A673 (cell line): ENCODE measurements at regions not wholly inside any gene's neighbourhood (a gene's known extent, or its start where the extent isn't known, plus 50 kb on each side); places are given as distances from the start of the nearest gene placed in this dataset.

Experiments
- BruUV-seq: library from RNA; stranded (reverse); fragments of 400-500 nt; replicated peaks from 2 replicates; lab custom pipeline; 2021; lab: Mats Ljungman, UMichigan
- CTCF ChIA-PET: fragments of 300-600 bp; sonication (Branson Sonifier 250); formaldehyde crosslinking; loops from one replicate; lab custom pipeline; 2022; ENCODE audit warnings: antibody characterized with exemption; lab: Charles Lee
- POLR2A ChIA-PET: fragments of 300-600 bp; sonication (Branson Sonifier 250); formaldehyde crosslinking; loops from one replicate; lab custom pipeline; 2022; ENCODE audit warnings: antibody characterized with exemption; ENCODE audit not compliant: low non-redundant PET; lab: Charles Lee
- DNase-seq: peaks from one replicate; pipeline ENCODE4 v3.0.0-alpha.2; 2015; ENCODE audit warnings: low spot score
- H3K27ac ChIP-seq: fragments of 200-600 bp; sonication (generic); 2 replicates; pipeline ENCODE4 v1.5.1; 2016; ENCODE audit warnings: mixed run types, low read depth, mild to moderate bottlenecking, mixed read lengths, antibody characterized with exemption, low read length; ENCODE audit not compliant: poor library complexity, severe bottlenecking
- H3K27me3 ChIP-seq: fragments of 200-600 bp; sonication (generic); replicated peaks from 2 replicates; pipeline ENCODE4 v1.6.1; 2017; ENCODE audit warnings: mixed run types, low read depth, mild to moderate bottlenecking, mixed read lengths, antibody characterized with exemption, low read length; ENCODE audit not compliant: insufficient read depth, poor library complexity
- H3K36me3 ChIP-seq: fragments of 200-600 bp; sonication (generic); 2 replicates; pipeline ENCODE4 v1.6.1; 2016; ENCODE audit warnings: mixed run types, mild to moderate bottlenecking, mixed read lengths, antibody characterized with exemption, low read length; ENCODE audit not compliant: insufficient read depth, poor library complexity, severe bottlenecking
- H3K4me1 ChIP-seq: fragments of 200-600 bp; sonication (generic); 2 replicates; pipeline ENCODE4 v1.6.1; 2017; ENCODE audit warnings: mixed run types, mild to moderate bottlenecking, mixed read lengths, antibody characterized with exemption, low read length; ENCODE audit not compliant: insufficient read depth, poor library complexity, severe bottlenecking
- H3K4me3 ChIP-seq: fragments of 200-600 bp; sonication (generic); 2 replicates; pipeline ENCODE4 v1.5.1; 2016; ENCODE audit warnings: low read depth, mixed run types, mild to moderate bottlenecking, mixed read lengths, low read length; ENCODE audit not compliant: poor library complexity, severe bottlenecking
- H3K9me3 ChIP-seq: fragments of 200-600 bp; sonication (generic); 2 replicates; pipeline ENCODE4 v1.6.1; 2016; ENCODE audit warnings: mixed run types, low read depth, mild to moderate bottlenecking, mixed read lengths, antibody characterized with exemption, low read length; ENCODE audit not compliant: poor library complexity, severe bottlenecking
- EZH2 ChIP-seq: fragments of 200-600 bp; sonication (generic); IDR thresholded peaks from 2 replicates; pipeline ENCODE4 v1.6.1; 2017; ENCODE audit warnings: borderline replicate concordance, low read depth, mild to moderate bottlenecking, mixed read lengths, antibody characterized with exemption, low read length; ENCODE audit not compliant: poor library complexity, severe bottlenecking
- intact Hi-C: fragments of 100-400 bp; cut with micrococcal nuclease; formaldehyde crosslinking; loops from one replicate; pipeline ENCODE4 v1.10.0; 2022; ENCODE audit not compliant: unreplicated experiment
- TF ChIP-seq, protein P1 (sequence below): fragments of 300-800, 200-600 bp; sonication (generic); conservative IDR thresholded peaks from 2 replicates; pipeline ENCODE4 v1.5.1; 2017; ENCODE audit warnings: low read depth, mild to moderate bottlenecking, antibody characterized with exemption, low read length, moderate library complexity, mixed read lengths

DNA sequence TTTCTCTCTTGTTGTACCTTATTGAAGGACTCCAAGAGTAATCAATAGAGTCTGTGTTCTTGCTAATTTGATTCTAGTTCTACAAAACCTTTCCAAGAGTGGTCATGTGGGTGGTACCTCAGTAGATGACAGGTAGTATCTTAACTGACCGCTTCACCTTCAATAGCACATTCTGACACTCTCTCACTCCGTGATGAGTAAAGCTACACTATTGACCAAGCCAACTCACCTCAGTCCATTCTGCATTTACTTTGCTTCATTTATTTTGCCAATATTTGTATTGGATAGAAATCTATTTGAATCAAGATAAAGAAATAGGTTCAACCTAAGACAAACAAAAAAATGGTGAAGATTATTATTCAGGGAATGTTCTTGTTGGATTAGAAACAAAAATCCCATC lies 1869.6 kb upstream of the CELF4 start:
- POLR2A ChIA-PET = no interaction called here
- TF ChIP-seq, protein P1, sequence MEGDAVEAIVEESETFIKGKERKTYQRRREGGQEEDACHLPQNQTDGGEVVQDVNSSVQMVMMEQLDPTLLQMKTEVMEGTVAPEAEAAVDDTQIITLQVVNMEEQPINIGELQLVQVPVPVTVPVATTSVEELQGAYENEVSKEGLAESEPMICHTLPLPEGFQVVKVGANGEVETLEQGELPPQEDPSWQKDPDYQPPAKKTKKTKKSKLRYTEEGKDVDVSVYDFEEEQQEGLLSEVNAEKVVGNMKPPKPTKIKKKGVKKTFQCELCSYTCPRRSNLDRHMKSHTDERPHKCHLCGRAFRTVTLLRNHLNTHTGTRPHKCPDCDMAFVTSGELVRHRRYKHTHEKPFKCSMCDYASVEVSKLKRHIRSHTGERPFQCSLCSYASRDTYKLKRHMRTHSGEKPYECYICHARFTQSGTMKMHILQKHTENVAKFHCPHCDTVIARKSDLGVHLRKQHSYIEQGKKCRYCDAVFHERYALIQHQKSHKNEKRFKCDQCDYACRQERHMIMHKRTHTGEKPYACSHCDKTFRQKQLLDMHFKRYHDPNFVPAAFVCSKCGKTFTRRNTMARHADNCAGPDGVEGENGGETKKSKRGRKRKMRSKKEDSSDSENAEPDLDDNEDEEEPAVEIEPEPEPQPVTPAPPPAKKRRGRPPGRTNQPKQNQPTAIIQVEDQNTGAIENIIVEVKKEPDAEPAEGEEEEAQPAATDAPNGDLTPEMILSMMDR = no peak
- TF ChIP-seq EZH2 = no peak
- DNase-seq = no peak
- BruUV-seq = no TSS peak
- Histone ChIP-seq H3K27me3 (no peaks in the 10 kb centered on the region), H3K9me3 (no peaks in the 10 kb centered on the region), H3K4me1 (peaks cover 7% of the 10 kb centered on the region), H3K36me3 (no peaks in the 10 kb centered on the region), H3K27ac (no peak overlapping the region), H3K4me3 (no peak overlapping the region)
- intact Hi-C loops = no loop called here
- CTCF ChIA-PET = no interaction called here

DNA sequence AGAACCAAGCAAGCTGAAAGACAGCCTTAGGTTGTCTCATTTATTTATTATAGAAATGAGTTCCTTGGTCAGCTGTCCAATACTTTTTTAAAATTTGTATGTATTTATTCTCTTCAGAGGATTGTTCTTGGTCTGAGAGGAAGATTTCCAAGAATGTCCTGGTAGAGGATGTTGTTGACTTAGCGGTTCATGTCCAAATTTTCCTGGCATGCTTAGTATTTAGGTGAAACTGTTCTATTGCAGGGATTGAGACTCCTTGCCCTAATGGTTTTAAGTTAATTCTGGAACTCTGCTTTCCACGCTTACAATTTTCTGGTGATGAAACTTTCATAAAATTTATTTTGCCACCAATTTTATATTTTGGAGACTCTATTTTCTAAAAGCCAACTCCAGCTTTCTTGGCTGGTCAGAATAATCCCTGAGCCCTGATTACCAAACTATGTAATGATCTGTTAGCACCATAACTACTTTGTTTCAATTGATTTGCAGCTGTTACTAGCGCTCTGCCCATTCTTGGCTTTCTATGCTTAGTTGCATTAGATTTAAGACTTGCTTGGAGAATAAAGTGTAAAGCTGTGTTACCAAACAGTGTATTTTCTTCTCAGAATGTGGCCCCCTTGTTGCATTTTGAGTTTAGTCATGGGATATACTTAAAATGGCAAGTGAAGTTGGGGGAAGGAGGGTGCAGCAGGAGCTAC lies 1868.8 kb upstream of the CELF4 start:
- BruUV-seq = no TSS peak
- Histone ChIP-seq H3K27ac (no peak overlapping the region), H3K4me3 (no peak overlapping the region), H3K9me3 (no peaks in the 10 kb centered on the region), H3K4me1 (peaks cover 7% of the 10 kb centered on the region), H3K36me3 (no peaks in the 10 kb centered on the region), H3K27me3 (no peaks in the 10 kb centered on the region)
- no peak for DNase-seq
- TF ChIP-seq EZH2 = no peak
- TF ChIP-seq, protein P1 = no peak
- CTCF ChIA-PET = no interaction called here
- intact Hi-C loops = no loop called here
- POLR2A ChIA-PET = no interaction called here

DNA sequence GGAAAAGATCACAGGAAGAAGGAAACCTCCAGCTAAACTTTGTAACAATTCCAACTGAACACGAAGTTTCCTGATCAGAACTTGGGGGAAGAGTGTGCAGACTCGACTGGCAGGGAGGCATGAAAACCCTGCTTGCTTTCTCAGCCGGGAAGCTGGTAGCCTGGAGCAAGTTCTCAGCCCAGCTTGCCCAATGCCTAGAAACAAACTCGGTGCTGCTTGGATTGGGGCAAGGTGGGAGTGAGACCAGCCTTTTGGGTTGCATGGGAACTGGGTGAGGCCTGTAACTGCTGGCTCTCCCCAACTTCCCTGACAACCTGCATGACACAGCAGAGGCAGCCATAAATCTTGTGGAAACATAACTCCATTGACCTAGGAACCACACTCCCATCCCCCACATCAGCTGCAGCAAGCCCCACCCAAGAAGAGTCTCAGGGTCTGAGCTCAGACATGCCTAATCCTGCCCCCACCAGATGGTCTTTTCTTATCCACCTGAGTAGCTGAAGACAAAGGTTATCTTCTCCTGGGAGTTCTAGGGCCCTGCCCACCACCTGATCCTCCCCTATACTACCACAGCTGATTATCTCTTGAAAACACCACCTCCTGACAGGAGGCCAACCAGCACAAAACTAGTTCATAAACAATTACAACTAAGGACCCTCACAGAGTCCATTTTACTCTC lies 1859.7 kb upstream of the CELF4 start:
- no peak for DNase-seq
- no peaks in the 10 kb centered on the region for H3K9me3 ChIP-seq
- TF ChIP-seq, protein P1 = no peak
- no peak for TF ChIP-seq EZH2
- no peaks in the 10 kb centered on the region for H3K4me1 ChIP-seq
- H3K27ac ChIP-seq = no peak overlapping the region
- no TSS peak for BruUV-seq
- CTCF ChIA-PET = no interaction called here
- intact Hi-C loops = no loop called here
- no peaks in the 10 kb centered on the region for H3K36me3 ChIP-seq
- POLR2A ChIA-PET = no interaction called here
- no peak overlapping the region for H3K4me3 ChIP-seq
- no peaks in the 10 kb centered on the region for H3K27me3 ChIP-seq
